ENCODE measurements at regions not wholly inside any gene's neighbourhood (a gene's known extent, or its start where the extent isn't known, plus 50 kb on each side); places are given as distances from the start of the nearest gene placed in this dataset.

- no peak for DNase-seq (ENCODE audit: low read depth, low spot score)
Measured at GRCh38 chr2:5751873-5752482, 59.8 kb downstream of the SOX11 start.

- DNase-seq (ENCODE audit: low read depth, low spot score) = no peak
Measured at GRCh38 chr2:5756272-5756671, 64.1 kb downstream of the SOX11 start.

GRCh38 chr2:5758346-5758745 lies 66.2 kb downstream of the SOX11 start:
- no peak for DNase-seq (ENCODE audit: low read depth, low spot score)

- no peak for DNase-seq (ENCODE audit: low read depth, low spot score)
Measured at GRCh38 chr2:5759949-5760348, 67.8 kb downstream of the SOX11 start.

GRCh38 chr2:5763531-5763930 lies 71.3 kb downstream of the SOX11 start:
- no peak for DNase-seq (ENCODE audit: low read depth, low spot score)

- no peak for DNase-seq (ENCODE audit: low read depth, low spot score)
Measured at GRCh38 chr2:5764041-5764440, 71.9 kb downstream of the SOX11 start.

GRCh38 chr2:5766056-5766455 lies 73.9 kb downstream of the SOX11 start:
- DNase-seq (ENCODE audit: low read depth, low spot score) = no peak

- no peak for DNase-seq (ENCODE audit: low read depth, low spot score)
Measured at GRCh38 chr2:5766561-5766960, 74.4 kb downstream of the SOX11 start.

- no peak for DNase-seq (ENCODE audit: low read depth, low spot score)
Measured at GRCh38 chr2:5777131-5777535, 84.9 kb downstream of the SOX11 start.

- DNase-seq (ENCODE audit: low read depth, low spot score) = no peak
Measured at GRCh38 chr2:5781679-5782078, 89.5 kb downstream of the SOX11 start.

GRCh38 chr2:5782103-5782502 lies 89.9 kb downstream of the SOX11 start:
- DNase-seq (ENCODE audit: low read depth, low spot score) = no peak

- DNase-seq (ENCODE audit: low read depth, low spot score) = no peak
Measured at GRCh38 chr2:5788447-5788846, 96.3 kb downstream of the SOX11 start.

GRCh38 chr2:5791371-5791770 lies 99.2 kb downstream of the SOX11 start:
- no peak for DNase-seq (ENCODE audit: low read depth, low spot score)

GRCh38 chr2:5794012-5794411 lies 101.8 kb downstream of the SOX11 start:
- DNase-seq (ENCODE audit: low read depth, low spot score) = no peak

GRCh38 chr2:5798084-5798483 lies 105.9 kb downstream of the SOX11 start:
- no peak for DNase-seq (ENCODE audit: low read depth, low spot score)

GRCh38 chr2:5799348-5799747 lies 107.2 kb downstream of the SOX11 start:
- DNase-seq (ENCODE audit: low read depth, low spot score) = no peak

GRCh38 chr2:5803547-5803946 lies 111.4 kb downstream of the SOX11 start:
- DNase-seq (ENCODE audit: low read depth, low spot score) = no peak

GRCh38 chr2:5818961-5819600 lies 126.9 kb downstream of the SOX11 start:
- no peak for DNase-seq (ENCODE audit: low read depth, low spot score)

- DNase-seq (ENCODE audit: low read depth, low spot score) = no peak
Measured at GRCh38 chr2:5824126-5824525, 131.9 kb downstream of the SOX11 start.

- no peak for DNase-seq (ENCODE audit: low read depth, low spot score)
Measured at GRCh38 chr2:5825686-5826085, 133.5 kb downstream of the SOX11 start.

GRCh38 chr2:5826979-5827655 lies 134.9 kb downstream of the SOX11 start:
- no peak for DNase-seq (ENCODE audit: low read depth, low spot score)

GRCh38 chr2:5834501-5834900 lies 142.3 kb downstream of the SOX11 start:
- no peak for DNase-seq (ENCODE audit: low read depth, low spot score)

- no peak for DNase-seq (ENCODE audit: low read depth, low spot score)
Measured at GRCh38 chr2:5839550-5839949, 147.4 kb downstream of the SOX11 start.
